Pulmonary artery endothelial cell (primary cell): ENCODE measurements at regions not wholly inside any gene's neighbourhood (a gene's known extent, or its start where the extent isn't known, plus 50 kb on each side); places are given as distances from the start of the nearest gene placed in this dataset.
"Not testable (repeated sequence)": the region's sequence is repeated elsewhere in the genome, so short reads cannot be mapped to it uniquely, and the experiment has no call there.

ENCODE experiments used
- DNase-seq: peaks from one replicate; pipeline ENCODE4 v3.0.0-alpha.2; 2011; ENCODE audit warnings: low read depth, low spot score

DNA sequence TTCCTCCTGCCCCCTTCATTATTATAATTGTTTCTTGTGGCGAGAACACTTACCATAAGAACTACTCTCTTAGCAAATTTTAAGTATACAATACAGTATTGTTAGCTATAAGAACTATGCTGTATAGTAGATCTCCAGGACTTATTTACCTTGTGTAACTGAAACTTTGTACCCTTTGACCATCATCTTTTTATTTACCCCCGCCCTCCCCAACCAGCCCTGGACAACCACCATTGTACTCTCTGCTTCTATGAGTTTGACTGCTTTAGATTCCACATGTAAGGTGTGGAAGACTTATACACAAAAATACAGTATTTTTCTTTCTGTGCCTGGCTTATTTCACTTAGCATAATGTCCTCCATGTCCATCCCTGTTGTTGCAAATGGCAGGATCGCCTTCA lies 161.1 kb downstream of the PHF8 start:
- DNase-seq = no peak

DNA sequence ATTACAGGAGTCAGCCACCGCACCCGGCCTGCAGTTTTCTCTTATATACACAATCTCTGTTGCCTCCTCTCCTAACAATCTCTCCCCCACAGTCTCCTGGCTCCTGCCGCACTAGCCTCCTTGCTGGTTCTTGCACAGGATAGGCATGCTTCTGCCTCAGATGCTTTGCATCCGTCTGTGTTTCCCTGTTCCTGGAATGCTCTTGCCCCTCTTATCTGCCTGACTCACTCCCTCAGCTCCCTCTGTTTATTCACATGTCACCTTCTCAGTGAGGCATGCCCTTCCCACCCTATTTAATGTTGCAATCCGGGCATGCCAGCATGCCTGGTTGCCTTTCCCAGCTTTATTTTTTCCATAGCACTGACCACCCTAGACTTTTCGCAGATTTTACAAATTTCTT lies 161.9 kb downstream of the PHF8 start:
- DNase-seq = no peak

DNA sequence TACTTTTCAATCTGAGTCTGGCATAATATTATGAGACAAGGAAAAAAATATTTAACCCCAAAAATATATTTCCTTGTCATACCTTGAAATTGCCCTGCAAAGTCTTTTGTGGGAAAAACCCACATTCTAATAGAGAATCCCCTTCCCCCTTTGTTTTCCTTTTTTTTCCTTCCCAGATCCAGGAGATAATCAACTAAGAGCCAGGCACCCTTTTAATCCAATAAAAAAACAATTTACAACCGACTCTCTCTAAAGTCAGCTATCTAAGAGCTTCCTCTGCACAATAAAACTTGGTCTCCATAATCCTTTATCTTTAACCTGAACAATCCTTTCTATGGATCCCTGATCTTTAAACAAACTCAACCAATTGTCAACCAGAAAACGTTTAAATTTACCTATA lies 163.5 kb downstream of the PHF8 start:
- not testable (repeated sequence) for DNase-seq

GRCh38 chrX:53859890-53860289 lies 173.4 kb upstream of the HUWE1 start:
- DNase-seq = no peak

GRCh38 chrX:53831662-53832635 lies 145.4 kb upstream of the HUWE1 start:
- DNase-seq = peak; percentile 3

DNA sequence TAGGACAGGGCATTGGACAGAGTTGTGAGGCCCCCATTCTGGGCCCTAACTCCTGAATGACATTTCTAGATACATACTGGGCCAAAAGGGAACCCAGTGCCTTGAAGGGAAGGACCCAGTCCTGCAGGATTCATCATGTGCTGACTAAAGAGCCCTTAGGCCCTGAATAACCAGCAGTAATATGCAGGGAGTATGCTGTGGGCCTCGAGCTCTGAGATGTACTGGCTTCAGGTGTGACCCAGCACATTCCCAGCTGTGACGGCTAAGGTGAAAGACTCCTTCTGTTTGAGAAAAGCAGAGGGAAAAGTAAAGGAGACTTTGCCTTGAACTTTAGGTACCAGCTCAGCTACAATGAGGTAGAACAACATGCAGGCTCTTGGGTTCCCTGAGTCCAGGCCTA lies 138.2 kb upstream of the HUWE1 start:
- no peak for DNase-seq

- not testable (repeated sequence) for DNase-seq
Observed at GRCh38 chrX:53818115-53818514, 131.6 kb upstream of the HUWE1 start.

GRCh38 chrX:53817548-53817947 lies 131.0 kb upstream of the HUWE1 start:
- DNase-seq = no peak

GRCh38 chrX:53813670-53814440 lies 127.3 kb upstream of the HUWE1 start:
- no peak for DNase-seq

DNA sequence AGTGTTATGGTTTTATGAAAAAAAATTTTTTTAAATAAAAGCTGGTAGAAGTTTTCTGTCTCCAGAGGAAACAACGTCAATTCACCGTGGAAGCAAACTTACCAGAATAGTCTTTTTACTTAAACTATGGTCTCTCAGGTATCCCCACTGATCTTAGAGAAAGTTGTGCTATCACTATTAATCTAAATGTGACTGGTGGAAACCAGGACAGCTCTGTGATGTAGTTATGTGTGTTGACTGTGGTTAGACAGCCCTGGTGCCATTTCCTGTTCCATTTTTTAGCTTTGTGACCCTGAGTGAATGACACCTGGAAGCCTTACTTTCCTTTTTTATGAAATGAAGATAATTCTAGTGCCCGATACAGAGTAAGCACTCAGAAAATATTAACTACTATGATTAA lies 111.8 kb upstream of the HUWE1 start:
- no peak for DNase-seq

DNA sequence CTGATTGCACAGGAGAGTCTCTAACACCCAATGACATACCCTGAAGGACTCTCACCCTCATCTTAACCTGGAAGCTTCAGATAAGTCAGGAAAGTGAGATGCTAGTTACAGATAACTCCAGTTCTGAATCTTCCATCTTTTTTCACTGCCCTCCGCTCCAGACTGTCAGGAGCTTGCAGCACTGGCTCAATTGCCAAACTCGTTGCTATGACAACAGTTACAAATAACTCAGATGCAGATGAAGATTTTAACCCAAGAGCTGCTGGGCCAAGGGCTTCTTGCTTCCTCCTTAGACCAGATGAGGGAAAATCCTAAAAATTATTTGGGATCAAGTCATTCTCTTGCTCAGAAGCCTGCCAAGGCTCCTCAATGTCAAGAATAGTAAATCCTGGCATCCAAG lies 109.1 kb upstream of the HUWE1 start:
- no peak for DNase-seq

DNA sequence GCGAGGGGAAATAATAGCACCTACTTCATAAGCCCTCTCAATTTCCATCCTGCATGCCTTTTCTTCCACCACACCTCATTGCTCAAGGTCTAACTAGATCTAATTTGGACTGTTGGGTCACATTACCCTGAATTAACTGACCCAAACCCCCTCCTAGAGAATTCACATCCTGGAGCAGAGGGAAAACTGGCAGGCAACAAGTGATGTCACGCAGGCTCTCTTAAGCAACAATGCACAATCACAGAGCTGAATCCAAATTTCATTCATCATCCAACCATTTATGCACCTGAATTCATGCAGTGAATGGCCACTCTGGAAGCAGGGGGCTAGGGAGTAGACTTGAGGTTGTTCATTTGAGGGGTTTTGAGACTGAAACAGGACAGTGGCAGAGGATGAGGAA lies 107.7 kb upstream of the HUWE1 start:
- no peak for DNase-seq

GRCh38 chrX:53768865-53769264 lies 82.3 kb upstream of the HUWE1 start:
- DNase-seq = no peak

DNA sequence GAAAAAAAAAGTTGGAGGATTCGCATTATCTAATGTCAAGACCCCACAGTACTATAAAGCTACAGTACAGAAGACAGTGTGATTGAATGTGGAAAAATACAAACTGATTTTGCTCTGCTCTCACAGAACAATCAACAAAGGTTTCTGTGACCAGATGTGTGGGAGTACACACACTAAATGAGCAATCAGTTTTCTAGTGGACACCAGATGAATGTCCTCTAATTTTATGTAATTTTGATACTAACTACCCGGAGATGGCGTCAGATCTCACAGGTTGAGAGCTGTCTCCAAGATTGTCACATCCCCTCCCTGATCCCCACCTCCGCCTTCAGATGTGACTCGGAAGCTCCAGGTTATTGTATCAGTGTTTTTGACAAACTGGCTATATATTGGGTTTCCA lies 81.9 kb upstream of the HUWE1 start:
- no peak for DNase-seq

DNA sequence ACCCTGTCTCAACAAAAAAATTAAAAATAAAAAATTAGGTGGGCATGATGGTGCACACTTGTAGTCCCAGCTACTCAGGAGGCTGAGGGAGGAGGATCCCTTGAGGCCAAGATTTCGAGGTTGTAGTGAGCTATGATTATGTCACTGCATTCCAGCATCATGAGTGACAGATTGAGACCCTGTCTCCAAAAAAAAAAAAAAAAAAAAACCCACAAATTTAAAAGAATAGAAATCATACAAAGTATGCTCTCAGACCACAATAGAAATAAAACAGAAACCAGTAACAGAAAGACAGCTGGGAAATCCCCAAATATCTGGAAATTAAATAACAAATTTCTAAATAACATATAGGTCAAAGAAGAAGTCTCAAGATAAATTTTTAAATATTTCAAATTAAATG lies 81.0 kb upstream of the HUWE1 start:
- DNase-seq = no peak

DNA sequence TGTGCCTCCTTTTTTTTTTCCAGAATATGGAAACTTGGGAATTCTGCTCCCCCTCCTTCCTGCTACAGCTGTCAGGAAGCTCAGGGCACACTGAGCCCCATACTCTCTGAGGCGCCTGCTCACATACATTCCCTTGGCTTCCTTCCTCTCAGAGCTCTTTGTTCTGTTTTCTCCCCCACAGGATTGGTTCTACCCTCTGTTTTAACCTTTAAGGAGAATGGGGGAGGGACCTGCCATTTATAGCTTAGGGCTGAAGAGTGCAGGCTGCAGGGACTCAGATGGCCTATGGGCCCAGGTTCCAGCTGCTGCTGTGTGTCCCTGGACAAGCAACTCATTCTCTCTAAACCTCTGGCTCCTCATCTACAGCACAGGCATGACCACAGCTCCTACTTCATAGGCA lies 70.7 kb upstream of the HUWE1 start:
- DNase-seq = not testable (repeated sequence)

DNA sequence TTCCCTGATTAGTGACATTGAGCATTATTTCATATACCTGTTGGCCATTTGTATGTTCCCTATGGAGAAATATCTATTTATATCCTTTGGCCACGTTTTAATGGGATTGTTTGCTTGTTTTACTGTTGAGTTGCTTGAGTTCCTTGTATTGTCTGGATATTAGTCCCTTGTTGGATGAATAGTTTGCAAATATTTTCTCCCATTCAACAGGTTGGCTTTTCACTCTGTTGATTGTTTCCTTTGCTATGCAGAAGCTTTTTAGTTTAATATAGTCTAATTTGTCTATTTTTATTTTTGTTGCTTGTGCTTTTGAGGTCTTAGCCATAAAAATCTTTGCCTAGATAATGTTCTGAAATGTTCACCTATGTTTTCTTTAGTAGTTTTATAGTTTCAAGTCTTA lies 60.2 kb upstream of the HUWE1 start:
- DNase-seq = no peak

- no peak for DNase-seq
Observed at GRCh38 chrX:53743244-53743643, 56.7 kb upstream of the HUWE1 start.

DNA sequence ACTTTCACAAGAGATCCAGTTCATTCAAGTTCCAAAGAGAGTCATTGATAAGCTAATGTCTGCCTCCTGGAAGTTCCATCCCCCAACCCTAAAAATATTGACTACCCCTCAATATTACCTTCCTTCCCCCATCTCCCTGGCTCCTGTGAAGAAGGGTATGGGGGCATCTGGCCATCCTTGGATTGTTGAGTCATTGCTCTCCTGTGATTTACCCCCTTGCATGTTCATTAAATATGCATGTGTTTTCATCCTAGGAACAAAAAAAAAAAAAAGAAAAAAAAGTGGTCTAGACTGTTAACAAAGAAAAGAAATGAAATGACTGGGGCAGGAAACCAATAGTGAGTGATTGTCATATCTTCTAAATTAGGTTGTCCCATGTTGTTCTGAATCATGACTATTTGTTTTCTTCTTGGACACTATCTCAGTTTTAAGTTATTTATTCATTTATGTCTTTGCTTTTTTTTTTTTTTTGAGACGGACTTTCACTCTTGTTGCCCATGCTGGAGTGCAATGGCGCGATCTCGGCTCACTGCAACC lies 51.9 kb upstream of the HUWE1 start:
- DNase-seq = no peak
